ENCODE measurements at regions not wholly inside any gene's neighbourhood (a gene's known extent, or its start where the extent isn't known, plus 50 kb on each side); places are given as distances from the start of the nearest gene placed in this dataset.

DNA sequence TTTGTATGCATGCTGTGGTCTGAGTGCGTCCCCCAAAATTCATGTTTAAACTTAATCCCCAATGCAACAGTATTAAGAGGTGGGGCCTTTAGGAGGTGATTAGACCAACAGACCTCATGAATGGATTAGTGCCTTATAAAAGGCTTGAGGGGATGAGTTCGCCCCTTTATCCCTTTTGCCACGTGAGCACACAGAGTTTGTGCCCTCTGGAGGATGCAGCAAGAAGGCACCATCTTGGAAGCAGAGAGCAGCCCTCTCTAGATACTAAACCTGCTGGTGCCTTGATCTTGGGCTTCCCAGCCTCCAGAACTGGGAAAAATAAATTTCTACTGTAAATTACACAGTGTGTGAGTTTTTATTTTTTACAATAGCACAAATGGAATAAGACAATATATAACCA lies 177.1 kb upstream of the SPRY4 start:
- H3K36me3 ChIP-seq (ENCODE audit: control insufficient read depth, insufficient read depth, low read length): no peaks in the 10 kb centered on the region
- Mint-ChIP-seq H3K36me3 (no peaks in the 10 kb centered on the region), H3K9me3 (no peaks in the 10 kb centered on the region), H3K27me3 (ENCODE audit: low read depth in 2 of 2) (peaks cover 0 to 7% of the 10 kb centered on the region in 2 donors), H3K4me3 (no peak overlapping the region), H3K4me1 (peaks cover 0 to 4% of the 10 kb centered on the region in 2 donors), H3K27ac (no peak overlapping the region)
- WGBS (ENCODE audit: insufficient coverage): 73% methylated on average over 2 of the region's 3 CpGs
- H3K4me1 ChIP-seq (ENCODE audit: control insufficient read depth, insufficient read depth, low read length): no peaks in the 10 kb centered on the region
- ATAC-seq (no peak), DNase-seq (no peak)
- H3K4me3 ChIP-seq (ENCODE audit: low read length): no peak overlapping the region
- no peak overlapping the region for H3K27ac ChIP-seq (ENCODE audit: low read length)
- TF ChIP-seq, protein P1, sequence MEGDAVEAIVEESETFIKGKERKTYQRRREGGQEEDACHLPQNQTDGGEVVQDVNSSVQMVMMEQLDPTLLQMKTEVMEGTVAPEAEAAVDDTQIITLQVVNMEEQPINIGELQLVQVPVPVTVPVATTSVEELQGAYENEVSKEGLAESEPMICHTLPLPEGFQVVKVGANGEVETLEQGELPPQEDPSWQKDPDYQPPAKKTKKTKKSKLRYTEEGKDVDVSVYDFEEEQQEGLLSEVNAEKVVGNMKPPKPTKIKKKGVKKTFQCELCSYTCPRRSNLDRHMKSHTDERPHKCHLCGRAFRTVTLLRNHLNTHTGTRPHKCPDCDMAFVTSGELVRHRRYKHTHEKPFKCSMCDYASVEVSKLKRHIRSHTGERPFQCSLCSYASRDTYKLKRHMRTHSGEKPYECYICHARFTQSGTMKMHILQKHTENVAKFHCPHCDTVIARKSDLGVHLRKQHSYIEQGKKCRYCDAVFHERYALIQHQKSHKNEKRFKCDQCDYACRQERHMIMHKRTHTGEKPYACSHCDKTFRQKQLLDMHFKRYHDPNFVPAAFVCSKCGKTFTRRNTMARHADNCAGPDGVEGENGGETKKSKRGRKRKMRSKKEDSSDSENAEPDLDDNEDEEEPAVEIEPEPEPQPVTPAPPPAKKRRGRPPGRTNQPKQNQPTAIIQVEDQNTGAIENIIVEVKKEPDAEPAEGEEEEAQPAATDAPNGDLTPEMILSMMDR (IDR thresholded peaks at IDR 0.05): no peak
- intact Hi-C loops (cut with micrococcal nuclease): no loop called here
- H3K9me3 ChIP-seq (ENCODE audit: control insufficient read depth, insufficient read depth, low read length): no peaks in the 10 kb centered on the region
- no peaks in the 10 kb centered on the region for H3K27me3 ChIP-seq (ENCODE audit: control insufficient read depth, insufficient read depth, low read length)

DNA sequence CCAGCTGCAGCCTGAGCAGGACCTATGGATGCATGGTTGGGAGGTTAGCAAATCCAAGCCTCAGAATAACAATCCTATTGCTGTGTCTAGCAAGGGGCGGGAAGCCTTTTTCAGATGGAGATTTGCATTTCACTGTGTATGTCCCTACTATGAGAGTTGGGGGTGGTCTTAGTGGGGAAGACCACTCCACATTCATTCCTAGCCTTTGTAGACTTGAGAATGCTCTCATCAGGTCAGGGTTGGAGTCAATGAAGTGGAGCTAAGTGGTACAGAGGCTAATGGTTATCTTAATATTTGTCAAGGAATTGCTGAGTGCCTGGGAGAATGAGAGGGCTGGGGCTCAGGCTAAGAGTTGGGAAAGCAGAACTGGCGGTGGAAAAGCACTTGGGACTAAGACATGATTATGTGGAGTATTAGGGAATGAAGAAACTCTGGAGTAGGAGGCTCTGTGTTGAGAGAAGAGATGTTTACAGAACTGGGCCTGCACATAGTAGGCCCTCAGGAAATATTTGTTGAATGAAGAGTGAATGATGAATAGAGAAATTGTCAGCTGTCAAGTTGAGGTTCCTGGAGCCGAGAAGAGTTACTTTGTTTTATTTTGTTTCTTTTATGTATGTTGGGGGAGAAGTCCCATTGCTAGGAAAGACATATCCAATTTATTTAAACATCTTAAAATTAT lies 175.5 kb upstream of the SPRY4 start:
- Mint-ChIP-seq H3K4me3 (no peak overlapping the region), H3K4me1 (peaks cover 5 to 13% of the 10 kb centered on the region in 2 donors), H3K36me3 (no peaks in the 10 kb centered on the region), H3K9me3 (no peaks in the 10 kb centered on the region), H3K27ac (no peak overlapping the region), H3K27me3 (ENCODE audit: low read depth in 2 of 2) (peaks cover 0 to 3% of the 10 kb centered on the region in 2 donors)
- 80% methylated on average over 2 of the region's 3 CpGs for WGBS (ENCODE audit: insufficient coverage)
- no peaks in the 10 kb centered on the region for H3K4me1 ChIP-seq (ENCODE audit: control insufficient read depth, insufficient read depth, low read length)
- TF ChIP-seq, protein P1 (IDR thresholded peaks at IDR 0.05): no peak
- H3K4me3 ChIP-seq (ENCODE audit: low read length): no peak overlapping the region
- no peak for DNase-seq
- intact Hi-C loops (cut with micrococcal nuclease): no loop called here
- H3K36me3 ChIP-seq (ENCODE audit: control insufficient read depth, insufficient read depth, low read length): no peaks in the 10 kb centered on the region
- H3K27me3 ChIP-seq (ENCODE audit: control insufficient read depth, insufficient read depth, low read length): no peaks in the 10 kb centered on the region
- no peaks in the 10 kb centered on the region for H3K9me3 ChIP-seq (ENCODE audit: control insufficient read depth, insufficient read depth, low read length)
- no peak for ATAC-seq
- H3K27ac ChIP-seq (ENCODE audit: low read length): no peak overlapping the region

DNA sequence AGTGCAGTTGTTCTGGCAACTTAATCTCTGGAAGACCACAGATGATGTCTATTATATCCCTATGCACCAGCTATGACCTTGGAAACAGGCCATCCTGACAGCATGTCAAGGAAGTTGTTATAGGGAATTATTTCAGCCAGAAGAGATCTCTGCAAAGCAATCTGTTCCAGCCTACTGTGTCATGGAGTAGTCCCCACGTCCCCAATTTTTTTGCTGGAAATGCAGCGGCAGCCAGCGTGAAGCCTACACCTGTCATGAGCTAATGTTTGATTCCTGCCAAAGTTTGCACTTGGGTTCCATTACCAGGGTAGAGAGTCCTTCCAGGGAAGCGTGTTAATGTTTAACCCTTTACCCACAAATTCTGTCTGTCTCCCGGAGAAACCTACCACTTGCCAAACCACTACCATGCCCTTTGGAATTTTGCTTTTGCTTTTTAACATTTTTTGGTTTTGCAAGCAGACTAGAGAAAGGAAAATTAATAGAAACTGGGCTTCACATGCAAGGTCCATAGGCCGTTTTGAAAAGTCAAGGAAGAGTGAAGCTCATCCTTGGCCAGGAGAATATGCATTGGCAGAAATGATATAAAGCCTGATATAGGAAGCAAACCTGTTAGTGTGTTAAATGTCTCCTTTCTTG lies 174.9 kb upstream of the SPRY4 start:
- intact Hi-C loops (cut with micrococcal nuclease): no loop called here
- ATAC-seq: no peak
- Mint-ChIP-seq H3K4me1 (peaks cover 5 to 13% of the 10 kb centered on the region in 2 donors), H3K4me3 (no peak overlapping the region), H3K9me3 (no peaks in the 10 kb centered on the region), H3K27me3 (ENCODE audit: low read depth in 2 of 2) (peaks cover 0 to 3% of the 10 kb centered on the region in 2 donors), H3K36me3 (no peaks in the 10 kb centered on the region), H3K27ac (no peak overlapping the region)
- TF ChIP-seq, protein P1 (IDR thresholded peaks at IDR 0.05): no peak
- Histone ChIP-seq H3K4me3 (ENCODE audit: low read length) (no peak overlapping the region), H3K27ac (ENCODE audit: low read length) (no peak overlapping the region), H3K27me3 (ENCODE audit: control insufficient read depth, insufficient read depth, low read length) (no peaks in the 10 kb centered on the region), H3K36me3 (ENCODE audit: control insufficient read depth, insufficient read depth, low read length) (no peaks in the 10 kb centered on the region), H3K9me3 (ENCODE audit: control insufficient read depth, insufficient read depth, low read length) (no peaks in the 10 kb centered on the region), H3K4me1 (ENCODE audit: control insufficient read depth, insufficient read depth, low read length) (no peaks in the 10 kb centered on the region)
- 92% methylated on average over 5 of the region's 6 CpGs for WGBS (ENCODE audit: insufficient coverage)
- DNase-seq: no peak

All from natural killer cell (primary cell).